ENCODE measurements at regions not wholly inside any gene's neighbourhood (a gene's known extent, or its start where the extent isn't known, plus 50 kb on each side); places are given as distances from the start of the nearest gene placed in this dataset.

- no peak for TF ChIP-seq POLR2AphosphoS5 (IDR thresholded peaks at IDR 0.05)
- TF ChIP-seq CTCF (IDR thresholded peaks at IDR 0.05): no peak
- TF ChIP-seq POLR2A (IDR thresholded peaks at IDR 0.05): no peak
- TF ChIP-seq EP300 (IDR thresholded peaks at IDR 0.05): no peak
- no peaks in the 10 kb centered on the region for H3K36me3 ChIP-seq
- H3K9me3 ChIP-seq: no peaks in the 10 kb centered on the region
- no peak overlapping the region for H3K4me3 ChIP-seq
- H3K27ac ChIP-seq: no peak overlapping the region
- ATAC-seq: no peak
- no peaks in the 10 kb centered on the region for H3K4me1 ChIP-seq
- WGBS, 2 donors (ENCODE audit: low coverage in 1 of 2): 84% methylated on average over 1 of the region's 1 CpG; no CpG with 5 or more reads in 1 of the 2 donors
- H3K27me3 ChIP-seq: no peaks in the 10 kb centered on the region
These were observed 80.4 kb upstream of the ARHGAP29 start for GRCh38 chr1:94317790-94318188.

DNA sequence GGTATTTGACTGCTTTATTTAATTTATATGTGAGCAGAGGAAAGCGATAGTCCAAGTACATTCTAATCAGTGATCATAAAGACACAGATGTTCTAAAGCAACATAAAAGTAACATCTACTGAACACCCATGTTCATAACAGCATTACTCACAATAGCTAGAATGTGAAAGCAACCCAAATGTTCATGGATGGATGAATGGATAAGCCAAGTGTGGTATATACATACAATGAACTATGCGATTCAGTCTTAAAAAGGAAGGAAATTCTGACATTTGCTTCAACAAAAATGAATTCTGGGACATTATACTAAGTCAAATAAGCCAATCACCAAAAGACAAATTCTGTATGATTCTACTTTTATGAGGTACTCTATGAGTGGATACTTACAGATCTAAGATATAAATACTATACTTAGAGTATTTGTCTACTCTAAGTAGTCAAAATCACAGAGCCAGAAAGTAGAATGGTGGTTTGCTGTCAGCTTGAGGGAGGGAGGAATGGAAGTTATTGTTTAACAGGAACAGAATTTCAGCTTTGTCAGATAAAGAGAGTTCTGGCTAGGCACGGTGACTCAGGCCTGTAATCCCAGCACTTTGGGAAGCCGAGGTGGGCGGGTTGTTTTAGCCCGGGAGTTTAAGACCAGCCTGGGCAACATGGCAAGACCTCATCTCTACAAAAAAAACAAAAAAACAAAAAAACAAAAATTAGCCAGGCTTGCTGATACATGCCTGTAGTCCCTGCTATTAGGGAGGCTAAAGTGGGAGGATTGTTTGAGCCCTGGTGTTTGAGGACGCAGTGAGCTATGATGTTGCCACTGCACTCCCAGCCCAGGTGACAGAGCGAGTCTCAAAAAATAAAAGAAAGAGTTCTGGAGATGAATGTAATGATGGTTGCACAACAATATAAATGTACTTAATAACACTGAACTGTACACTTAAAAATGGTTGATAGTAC is 79.7 kb upstream of the ARHGAP29 start:
- Histone ChIP-seq H3K27me3 (no peaks in the 10 kb centered on the region), H3K4me3 (no peak overlapping the region), H3K36me3 (no peaks in the 10 kb centered on the region), H3K4me1 (no peaks in the 10 kb centered on the region), H3K9me3 (no peaks in the 10 kb centered on the region), H3K27ac (no peak overlapping the region)
- no peak for TF ChIP-seq CTCF (IDR thresholded peaks at IDR 0.05)
- no peak for TF ChIP-seq EP300 (IDR thresholded peaks at IDR 0.05)
- no peak for TF ChIP-seq POLR2AphosphoS5 (IDR thresholded peaks at IDR 0.05)
- no peak for TF ChIP-seq POLR2A (IDR thresholded peaks at IDR 0.05)
- no peak for ATAC-seq
- 82 to 96% methylated on average over 4 to 8 of the region's 8 CpGs for WGBS, 2 donors (ENCODE audit: low coverage in 1 of 2)

- Histone ChIP-seq H3K36me3 (no peaks in the 10 kb centered on the region), H3K9me3 (no peaks in the 10 kb centered on the region), H3K27ac (no peak overlapping the region), H3K27me3 (no peaks in the 10 kb centered on the region), H3K4me3 (no peak overlapping the region), H3K4me1 (no peaks in the 10 kb centered on the region)
- 50 to 63% methylated on average over 1 of the region's 1 CpG for WGBS, 2 donors (ENCODE audit: low coverage in 1 of 2)
- TF ChIP-seq POLR2AphosphoS5 (IDR thresholded peaks at IDR 0.05) (no peak), POLR2A (IDR thresholded peaks at IDR 0.05) (no peak), EP300 (IDR thresholded peaks at IDR 0.05) (no peak), CTCF (IDR thresholded peaks at IDR 0.05) (no peak)
- ATAC-seq: no peak
These were observed 78.8 kb upstream of the ARHGAP29 start for GRCh38 chr1:94316183-94316582.

GRCh38 chr1:94315552-94316116 is 78.2 kb upstream of the ARHGAP29 start:
- Histone ChIP-seq H3K36me3 (no peaks in the 10 kb centered on the region), H3K27ac (no peak overlapping the region), H3K27me3 (peaks cover 3% of the 10 kb centered on the region), H3K9me3 (no peaks in the 10 kb centered on the region), H3K4me3 (no peak overlapping the region), H3K4me1 (no peaks in the 10 kb centered on the region)
- no peak for TF ChIP-seq POLR2AphosphoS5 (IDR thresholded peaks at IDR 0.05)
- no peak for TF ChIP-seq CTCF (IDR thresholded peaks at IDR 0.05)
- TF ChIP-seq EP300 (IDR thresholded peaks at IDR 0.05): no peak
- no peak for TF ChIP-seq POLR2A (IDR thresholded peaks at IDR 0.05)
- no peak for ATAC-seq
- WGBS, 2 donors (ENCODE audit: low coverage in 1 of 2): 88% methylated on average over 1 of the region's 1 CpG; no CpG with 5 or more reads in 1 of the 2 donors

Measured in gastroesophageal sphincter (tissue), 4 donors.